CD8-positive, alpha-beta memory T cell (primary cell): ENCODE measurements at regions not wholly inside any gene's neighbourhood (a gene's known extent, or its start where the extent isn't known, plus 50 kb on each side); places are given as distances from the start of the nearest gene placed in this dataset.
A peak's percentile ranks its signal among the peaks of the same experiment; 100 is the strongest.

Experiments
- CTCF ChIA-PET: fragments of 350-600 bp; sonication (Branson Sonifier 250); formaldehyde crosslinking; loops from one replicate; lab custom pipeline; 2021; ENCODE audit warnings: antibody characterized with exemption; lab: Charles Lee
- POLR2A ChIA-PET: fragments of 350-600 bp; sonication (Branson Sonifier 250); formaldehyde crosslinking; loops from one replicate; lab custom pipeline; 2021; ENCODE audit warnings: antibody characterized with exemption; lab: Charles Lee
- DNase-seq, 5 donors: peaks; one replicate each; pipeline versions ENCODE4 v3.0.0 to v3.0.0-alpha.2; 2020 to 2022; ENCODE audit warnings: mixed read lengths in 1 of 5
- H3K27ac ChIP-seq: one replicate; pipeline ENCODE4 v1.7.0; 2013; ENCODE audit warnings: low read depth, mild to moderate bottlenecking, low read length, moderate library complexity
- H3K27me3 ChIP-seq: 2 replicates; pipeline ENCODE4 v1.7.0; 2013; ENCODE audit warnings: low read length, mild to moderate bottlenecking; ENCODE audit not compliant: insufficient read depth, poor library complexity, severe bottlenecking
- H3K36me3 ChIP-seq: 2 replicates; pipeline ENCODE4 v1.7.0; 2013; ENCODE audit warnings: mild to moderate bottlenecking, low read length, moderate library complexity; ENCODE audit not compliant: insufficient read depth
- H3K4me1 ChIP-seq: 2 replicates; pipeline ENCODE4 v1.7.0; 2013; ENCODE audit warnings: mild to moderate bottlenecking, low read length, moderate library complexity; ENCODE audit not compliant: insufficient read depth
- H3K4me3 ChIP-seq: 2 replicates; pipeline ENCODE4 v1.7.0; 2013; ENCODE audit warnings: mild to moderate bottlenecking, low read length
- H3K9me3 ChIP-seq: 2 replicates; pipeline ENCODE4 v1.7.0; 2013; ENCODE audit warnings: mild to moderate bottlenecking, low read length
- H3K27ac Mint-ChIP-seq, 8 donors: one replicate each; pipeline ENCODE4 v1.8.0; 2020 to 2021; ENCODE audit warnings: mixed read lengths in 8 of 8, mild to moderate bottlenecking in 6 of 8, inconsistent platforms in 3 of 8, moderate library complexity in 3 of 8
- H3K27me3 Mint-ChIP-seq, 2 donors: one replicate each; pipeline ENCODE4 v1.8.0; 2020 to 2021; ENCODE audit warnings: mixed read lengths in 2 of 2, mild to moderate bottlenecking in 1 of 2, moderate library complexity in 1 of 2
- H3K36me3 Mint-ChIP-seq, 3 donors: one replicate each; pipeline ENCODE4 v1.8.0; 2020 to 2021; ENCODE audit warnings: mixed read lengths in 3 of 3, inconsistent platforms in 1 of 3, mild to moderate bottlenecking in 1 of 3
- H3K4me1 Mint-ChIP-seq, 3 donors: one replicate each; pipeline ENCODE4 v1.8.0; 2020 to 2021; ENCODE audit warnings: mixed read lengths in 3 of 3, inconsistent platforms in 1 of 3, mild to moderate bottlenecking in 1 of 3
- H3K4me3 Mint-ChIP-seq, 7 donors: one replicate each; pipeline ENCODE4 v1.8.0; 2020 to 2021; ENCODE audit warnings: mixed read lengths in 7 of 7, mild to moderate bottlenecking in 6 of 7, moderate library complexity in 4 of 7, inconsistent platforms in 2 of 7
- H3K9me3 Mint-ChIP-seq, 5 donors: one replicate each; pipeline ENCODE4 v1.8.0; 2020 to 2022; ENCODE audit warnings: mixed read lengths in 5 of 5, mild to moderate bottlenecking in 3 of 5, moderate library complexity in 2 of 5, inconsistent platforms in 1 of 5

GRCh38 chr11:71354394-71355105, 93.6 kb downstream of the DHCR7 start:
- POLR2A ChIA-PET = no interaction called here
- Mint-ChIP-seq H3K9me3 (no peaks in the 10 kb centered on the region), H3K4me1 (no peaks in the 10 kb centered on the region), H3K27me3 (peaks cover 5 to 12% of the 10 kb centered on the region in 2 donors), H3K36me3 (no peaks in the 10 kb centered on the region), H3K4me3 (no peak overlapping the region), H3K27ac (no peak overlapping the region)
- Histone ChIP-seq H3K4me1 (no peaks in the 10 kb centered on the region), H3K9me3 (no peaks in the 10 kb centered on the region), H3K27ac (no peak overlapping the region), H3K27me3 (no peaks in the 10 kb centered on the region), H3K4me3 (no peak overlapping the region), H3K36me3 (no peaks in the 10 kb centered on the region)
- no peak for DNase-seq
- CTCF ChIA-PET = no interaction called here

- Mint-ChIP-seq H3K4me3 (no peak overlapping the region), H3K4me1 (no peaks in the 10 kb centered on the region), H3K27ac (no peak overlapping the region), H3K9me3 (peaks cover 0 to 3% (median 0%) of the 10 kb centered on the region in 5 donors), H3K27me3 (peaks cover 8 to 19% of the 10 kb centered on the region in 2 donors), H3K36me3 (no peaks in the 10 kb centered on the region)
- Histone ChIP-seq H3K4me1 (no peaks in the 10 kb centered on the region), H3K9me3 (no peaks in the 10 kb centered on the region), H3K27ac (no peak overlapping the region), H3K27me3 (no peaks in the 10 kb centered on the region), H3K4me3 (no peak overlapping the region), H3K36me3 (no peaks in the 10 kb centered on the region)
- DNase-seq = no peak
- CTCF ChIA-PET = no interaction called here
- POLR2A ChIA-PET = no interaction called here
These were observed 95.4 kb downstream of the DHCR7 start for GRCh38 chr11:71352748-71353147.

- Histone ChIP-seq H3K4me1 (no peaks in the 10 kb centered on the region), H3K27me3 (no peaks in the 10 kb centered on the region), H3K4me3 (no peak overlapping the region), H3K27ac (no peak overlapping the region), H3K9me3 (no peaks in the 10 kb centered on the region), H3K36me3 (no peaks in the 10 kb centered on the region)
- CTCF ChIA-PET = no interaction called here
- Mint-ChIP-seq H3K4me3 (no peak overlapping the region), H3K27me3 (peaks cover 8 to 19% of the 10 kb centered on the region in 2 donors), H3K36me3 (no peaks in the 10 kb centered on the region), H3K27ac (no peak overlapping the region), H3K4me1 (no peaks in the 10 kb centered on the region), H3K9me3 (peaks cover 0 to 3% (median 0%) of the 10 kb centered on the region in 5 donors)
- DNase-seq = no peak
- POLR2A ChIA-PET = no interaction called here
These were observed 96.0 kb downstream of the DHCR7 start for GRCh38 chr11:71352226-71352625.

- H3K27ac Mint-ChIP-seq = no peak overlapping the region
- H3K4me1 ChIP-seq = no peaks in the 10 kb centered on the region
- H3K9me3 ChIP-seq = no peaks in the 10 kb centered on the region
- H3K9me3 Mint-ChIP-seq = peaks cover 0 to 3% (median 0%) of the 10 kb centered on the region in 5 donors
- no peak overlapping the region for H3K27ac ChIP-seq
- no peaks in the 10 kb centered on the region for H3K36me3 ChIP-seq
- H3K4me3 Mint-ChIP-seq = no peak overlapping the region
- ChIA-PET POLR2A (no interaction called here), CTCF (no interaction called here)
- H3K4me3 ChIP-seq = no peak overlapping the region
- no peaks in the 10 kb centered on the region for H3K27me3 ChIP-seq
- no peaks in the 10 kb centered on the region for H3K4me1 Mint-ChIP-seq
- H3K27me3 Mint-ChIP-seq = peaks cover 11 to 26% of the 10 kb centered on the region in 2 donors
- no peak for DNase-seq
- no peaks in the 10 kb centered on the region for H3K36me3 Mint-ChIP-seq
These were observed 97.2 kb upstream of the SHANK2 start for GRCh38 chr11:71349627-71350026.

- Mint-ChIP-seq H3K4me3 (no peak overlapping the region), H3K9me3 (peaks cover 0 to 3% (median 0%) of the 10 kb centered on the region in 5 donors), H3K4me1 (no peaks in the 10 kb centered on the region), H3K27ac (no peak overlapping the region), H3K36me3 (no peaks in the 10 kb centered on the region), H3K27me3 (peaks cover 6 to 33% of the 10 kb centered on the region in 2 donors)
- H3K27me3 ChIP-seq = no peaks in the 10 kb centered on the region
- ChIA-PET CTCF (no interaction called here), POLR2A (no interaction called here)
- no peak for DNase-seq
- H3K9me3 ChIP-seq = no peaks in the 10 kb centered on the region
- no peaks in the 10 kb centered on the region for H3K4me1 ChIP-seq
- no peak overlapping the region for H3K27ac ChIP-seq
- no peak overlapping the region for H3K4me3 ChIP-seq
- no peaks in the 10 kb centered on the region for H3K36me3 ChIP-seq
These were observed 91.5 kb upstream of the SHANK2 start for GRCh38 chr11:71343828-71344400.

- no peaks in the 10 kb centered on the region for H3K36me3 Mint-ChIP-seq
- ChIA-PET CTCF (no interaction called here), POLR2A (no interaction called here)
- no peaks in the 10 kb centered on the region for H3K4me1 ChIP-seq
- H3K4me3 ChIP-seq = no peak overlapping the region
- H3K27me3 ChIP-seq = no peaks in the 10 kb centered on the region
- H3K27ac ChIP-seq = no peak overlapping the region
- no peaks in the 10 kb centered on the region for H3K9me3 ChIP-seq
- no peaks in the 10 kb centered on the region for H3K4me1 Mint-ChIP-seq
- H3K9me3 Mint-ChIP-seq = peaks cover 0 to 2% (median 0%) of the 10 kb centered on the region in 5 donors
- no peak overlapping the region for H3K27ac Mint-ChIP-seq
- H3K27me3 Mint-ChIP-seq = peaks cover 4 to 28% of the 10 kb centered on the region in 2 donors
- H3K36me3 ChIP-seq = no peaks in the 10 kb centered on the region
- no peak overlapping the region for H3K4me3 Mint-ChIP-seq
- no peak for DNase-seq
These were observed 90.8 kb upstream of the SHANK2 start for GRCh38 chr11:71342951-71343827.

- H3K9me3 ChIP-seq = no peaks in the 10 kb centered on the region
- no peaks in the 10 kb centered on the region for H3K36me3 Mint-ChIP-seq
- H3K4me1 Mint-ChIP-seq = no peaks in the 10 kb centered on the region
- no peaks in the 10 kb centered on the region for H3K4me1 ChIP-seq
- CTCF ChIA-PET = no interaction called here
- no peaks in the 10 kb centered on the region for H3K27me3 ChIP-seq
- H3K27ac ChIP-seq = no peak overlapping the region
- peaks cover 3 to 27% of the 10 kb centered on the region in 2 donors for H3K27me3 Mint-ChIP-seq
- H3K36me3 ChIP-seq = no peaks in the 10 kb centered on the region
- H3K9me3 Mint-ChIP-seq = no peaks in the 10 kb centered on the region
- POLR2A ChIA-PET = no interaction called here
- H3K27ac Mint-ChIP-seq = no peak overlapping the region
- no peak overlapping the region for H3K4me3 ChIP-seq
- H3K4me3 Mint-ChIP-seq = no peak overlapping the region
- DNase-seq = no peak
These were observed 89.7 kb upstream of the SHANK2 start for GRCh38 chr11:71342116-71342515.

GRCh38 chr11:71341596-71341995, 89.2 kb upstream of the SHANK2 start:
- H3K9me3 Mint-ChIP-seq = no peaks in the 10 kb centered on the region
- H3K36me3 Mint-ChIP-seq = no peaks in the 10 kb centered on the region
- no peak for DNase-seq
- Histone ChIP-seq H3K27me3 (no peaks in the 10 kb centered on the region), H3K4me1 (no peaks in the 10 kb centered on the region), H3K36me3 (no peaks in the 10 kb centered on the region), H3K27ac (no peak overlapping the region), H3K9me3 (no peaks in the 10 kb centered on the region), H3K4me3 (no peak overlapping the region)
- POLR2A ChIA-PET = no interaction called here
- no peak overlapping the region for H3K4me3 Mint-ChIP-seq
- peak overlapping the region in 1 of 8 donors; percentile 44 for H3K27ac Mint-ChIP-seq
- H3K4me1 Mint-ChIP-seq = no peaks in the 10 kb centered on the region
- peaks cover 2 to 27% of the 10 kb centered on the region in 2 donors for H3K27me3 Mint-ChIP-seq
- CTCF ChIA-PET = no interaction called here
